Upper lobe of left lung (tissue), 6 donors: ENCODE measurements at regions not wholly inside any gene's neighbourhood (a gene's known extent, or its start where the extent isn't known, plus 50 kb on each side); places are given as distances from the start of the nearest gene placed in this dataset.

Experiments used
- ATAC-seq, 2 donors: fragments of 200-7000 bp; cut with Tn5 transposase; one replicate each; pipeline ENCODE4 v1.9.1; 2022; ENCODE audit warnings: mild to moderate bottlenecking in 2 of 2, moderate library complexity in 2 of 2; ENCODE audit not compliant: low FRiP score in 2 of 2
- DNase-seq, 2 donors: peaks; one replicate each; pipeline ENCODE4 v3.0.0-alpha.2; 2019 to 2020
- H3K27ac ChIP-seq, 4 donors: fragments of 200-600 bp; sonication (generic); one replicate each; pipeline ENCODE4 v1.5.1; 2016 to 2019
- H3K27me3 ChIP-seq, 4 donors: fragments of 200-600 bp; sonication (generic); one replicate each; pipeline ENCODE4 v1.5.1; 2017 to 2019
- H3K36me3 ChIP-seq, 4 donors: fragments of 200-600 bp; sonication (generic); one replicate each; pipeline ENCODE4 v1.5.1; 2016 to 2019
- H3K4me1 ChIP-seq, 4 donors: fragments of 200-600 bp; sonication (generic); one replicate each; pipeline ENCODE4 v1.5.1; 2018 to 2019
- H3K4me3 ChIP-seq, 4 donors: fragments of 200-600 bp; sonication (generic); one replicate each; pipeline ENCODE4 v1.5.1; 2017 to 2019; ENCODE audit warnings: mild to moderate bottlenecking in 2 of 4, moderate library complexity in 1 of 4
- H3K9me3 ChIP-seq, 4 donors: fragments of 200-600 bp; sonication (generic); one replicate each; pipeline ENCODE4 v1.5.1; 2018 to 2019
- CTCF ChIP-seq, 6 experiments: fragments of 450-650 bp in 4 of 6; fragments of 200-600 bp in 2 of 6; sonication (generic) in 2 of 6; IDR thresholded peaks; one replicate each; pipeline ENCODE4 v1.5.1; 2016 to 2019; ENCODE audit warnings: antibody characterized with exemption in 6 of 6
- EP300 ChIP-seq, 4 donors: sonication (generic); formaldehyde crosslinking; IDR thresholded peaks; one replicate each; pipeline ENCODE4 v1.5.1; 2017; ENCODE audit warnings: antibody characterized with exemption in 4 of 4, control low read depth in 2 of 4
- POLR2A ChIP-seq, 4 donors: fragments of 450-650 bp; IDR thresholded peaks; one replicate each; pipeline ENCODE4 v1.5.1; 2016 to 2017; ENCODE audit warnings: antibody characterized with exemption in 4 of 4, mild to moderate bottlenecking in 2 of 4
- POLR2AphosphoS5 ChIP-seq, 2 donors: sonication (generic); formaldehyde crosslinking; IDR thresholded peaks; one replicate each; pipeline ENCODE4 v1.5.1; 2017; ENCODE audit warnings: antibody characterized with exemption in 2 of 2
- WGBS, 2 donors: methylation state at CpG; one replicate each; pipeline ENCODE4 v1.1.5; 2017 to 2018; 5-methylcytosine and 5-hydroxymethylcytosine counted together
- donor health status: DM: no; HTN: no; CAD: no; lungs with moderate emphysema.
- donor health status: DM: no; HTN: yes; CAD: no; lungs with severe emphysema.

GRCh38 chr7:22584179-22584578 lies 84.2 kb upstream of the STEAP1B start:
- Histone ChIP-seq H3K4me1 (peaks cover 42 to 57% (median 50%) of the 10 kb centered on the region in 4 donors), H3K36me3 (no peaks in the 10 kb centered on the region), H3K27ac (peak overlapping the region in 3 of 4 donors; percentile 41 to 88 (median 51)), H3K9me3 (no peaks in the 10 kb centered on the region), H3K27me3 (no peaks in the 10 kb centered on the region), H3K4me3 (no peak overlapping the region)
- DNase-seq (no peak), ATAC-seq (no peak)
- 19 to 30% methylated on average over 1 of the region's 1 CpG for WGBS, 2 donors
- no peak for TF ChIP-seq POLR2A (IDR thresholded peaks at IDR 0.05)
- TF ChIP-seq EP300 (IDR thresholded peaks at IDR 0.05) = no peak
- no peak for TF ChIP-seq POLR2AphosphoS5 (IDR thresholded peaks at IDR 0.05)
- TF ChIP-seq CTCF (IDR thresholded peaks at IDR 0.05) = no peak

- peak in 1 of 2 donors; percentile 85 for DNase-seq
- Histone ChIP-seq H3K4me3 (no peak overlapping the region), H3K27ac (peak overlapping the region; percentile 34 to 88 (median 46)), H3K9me3 (no peaks in the 10 kb centered on the region), H3K4me1 (peaks cover 37 to 52% (median 45%) of the 10 kb centered on the region in 4 donors), H3K27me3 (no peaks in the 10 kb centered on the region), H3K36me3 (no peaks in the 10 kb centered on the region)
- WGBS, 2 donors = 53 to 69% methylated on average over 6 to 7 of the region's 7 CpGs
- ATAC-seq = peak; percentile 58 to 90
- TF ChIP-seq EP300 (IDR thresholded peaks at IDR 0.05) = peak in 1 of 4 donors; percentile 40
- peak in 1 of 2 donors; percentile 37 for TF ChIP-seq POLR2AphosphoS5 (IDR thresholded peaks at IDR 0.05)
- TF ChIP-seq CTCF (IDR thresholded peaks at IDR 0.05) = no peak
Measured at GRCh38 chr7:22582863-22583622, 83.1 kb upstream of the STEAP1B start.

GRCh38 chr7:22581099-22581498 lies 81.1 kb upstream of the STEAP1B start:
- 74 to 81% methylated on average over 3 of the region's 3 CpGs for WGBS, 2 donors
- H3K36me3 ChIP-seq = no peaks in the 10 kb centered on the region
- H3K27ac ChIP-seq = no peak overlapping the region
- H3K4me1 ChIP-seq = peaks cover 32 to 50% (median 44%) of the 10 kb centered on the region in 4 donors
- no peak overlapping the region for H3K4me3 ChIP-seq
- H3K9me3 ChIP-seq = no peaks in the 10 kb centered on the region
- no peaks in the 10 kb centered on the region for H3K27me3 ChIP-seq
- no peak for DNase-seq
- ATAC-seq = no peak
- TF ChIP-seq EP300 (IDR thresholded peaks at IDR 0.05) = no peak
- TF ChIP-seq CTCF (IDR thresholded peaks at IDR 0.05) = no peak
- TF ChIP-seq POLR2A (IDR thresholded peaks at IDR 0.05) = no peak
- TF ChIP-seq POLR2AphosphoS5 (IDR thresholded peaks at IDR 0.05) = no peak

GRCh38 chr7:22579961-22580360 lies 80.0 kb upstream of the STEAP1B start:
- no peak for ATAC-seq
- H3K4me3 ChIP-seq = no peak overlapping the region
- peak overlapping the region in 1 of 4 donors; percentile 85 for H3K27ac ChIP-seq
- no peaks in the 10 kb centered on the region for H3K36me3 ChIP-seq
- no peak for TF ChIP-seq EP300 (IDR thresholded peaks at IDR 0.05)
- no peak for TF ChIP-seq CTCF (IDR thresholded peaks at IDR 0.05)
- no peak for TF ChIP-seq POLR2A (IDR thresholded peaks at IDR 0.05)
- no peak for TF ChIP-seq POLR2AphosphoS5 (IDR thresholded peaks at IDR 0.05)
- WGBS, 2 donors = 86 to 88% methylated on average over 2 of the region's 2 CpGs
- no peaks in the 10 kb centered on the region for H3K27me3 ChIP-seq
- DNase-seq = no peak
- H3K4me1 ChIP-seq = peaks cover 31 to 52% (median 46%) of the 10 kb centered on the region in 4 donors
- no peaks in the 10 kb centered on the region for H3K9me3 ChIP-seq
